HUES48 (cell line): ENCODE measurements at regions not wholly inside any gene's neighbourhood (a gene's known extent, or its start where the extent isn't known, plus 50 kb on each side); places are given as distances from the start of the nearest gene placed in this dataset.
"Not testable (repeated sequence)": the region's sequence is repeated elsewhere in the genome, so short reads cannot be mapped to it uniquely, and the experiment has no call there.

Experiments
- H3K27ac ChIP-seq: one replicate; pipeline ENCODE4 v1.7.0; 2013; ENCODE audit warnings: low read depth, low read length, inconsistent platforms
- H3K27me3 ChIP-seq: 2 replicates; pipeline ENCODE4 v1.6.1; 2013; ENCODE audit warnings: mild to moderate bottlenecking, low read length; ENCODE audit not compliant: control insufficient read depth, insufficient read depth
- H3K36me3 ChIP-seq: 2 replicates; pipeline ENCODE4 v1.6.1; 2013; ENCODE audit warnings: low read length; ENCODE audit not compliant: control insufficient read depth, insufficient read depth
- H3K4me1 ChIP-seq: 2 replicates; pipeline ENCODE4 v1.6.1; 2013; ENCODE audit warnings: mild to moderate bottlenecking, low read length; ENCODE audit not compliant: control insufficient read depth, insufficient read depth
- H3K4me3 ChIP-seq: 2 replicates; pipeline ENCODE4 v1.5.1; 2013; ENCODE audit warnings: mild to moderate bottlenecking, low read depth, low read length
- H3K9ac ChIP-seq: 2 replicates; pipeline ENCODE4 v1.6.1; 2013; ENCODE audit warnings: mild to moderate bottlenecking, low read depth, low read length, moderate library complexity
- H3K9me3 ChIP-seq: 2 replicates; pipeline ENCODE4 v1.6.1; 2013; ENCODE audit warnings: low read length; ENCODE audit not compliant: control insufficient read depth, insufficient read depth

DNA sequence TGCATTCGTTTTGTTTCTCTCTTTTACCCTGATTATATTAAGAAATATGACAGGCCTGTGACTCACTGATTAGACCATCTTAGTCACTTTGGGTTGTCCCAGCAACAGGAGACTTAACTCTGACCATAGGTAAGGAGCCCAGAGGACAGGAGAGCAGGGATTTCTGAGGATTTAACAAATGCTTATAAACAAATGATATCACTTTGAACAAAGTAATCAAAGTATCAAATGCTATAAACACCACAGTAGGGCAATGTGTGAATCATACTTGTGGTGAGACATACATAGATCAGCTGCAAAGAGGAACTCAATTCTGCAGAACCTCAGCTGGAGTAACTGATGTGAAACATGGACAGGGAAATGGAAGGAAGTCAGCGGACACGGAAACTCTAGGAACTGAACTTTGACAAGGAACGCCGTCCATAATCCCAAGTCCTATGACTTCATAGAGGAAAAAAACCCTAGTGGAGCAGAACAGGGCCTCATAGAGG lies 190.6 kb upstream of the MSX2 start:
- Histone ChIP-seq H3K4me1 (peaks cover 33% of the 10 kb centered on the region), H3K9me3 (no peaks in the 10 kb centered on the region), H3K27me3 (peaks cover 9% of the 10 kb centered on the region), H3K4me3 (no peak overlapping the region), H3K36me3 (no peaks in the 10 kb centered on the region), H3K27ac (no peak overlapping the region), H3K9ac (no peak overlapping the region)

DNA sequence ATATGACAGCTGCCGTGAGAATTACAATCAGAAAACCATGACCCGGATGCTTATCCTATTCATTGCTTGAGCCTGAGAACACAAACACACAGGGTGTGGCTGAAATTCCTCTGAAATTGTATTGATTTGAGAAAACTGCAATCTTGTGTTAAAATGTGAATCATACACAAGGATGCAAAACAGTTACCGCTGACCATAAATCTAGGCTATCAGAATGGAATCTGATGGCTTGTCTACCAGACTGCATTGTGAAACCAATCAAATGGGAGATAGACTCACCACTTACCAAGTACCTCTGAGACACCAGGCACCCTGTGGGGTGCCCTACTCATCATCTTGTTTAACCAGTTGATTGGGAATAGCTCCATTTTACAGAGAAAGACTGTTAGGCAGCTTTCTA lies 188.7 kb upstream of the MSX2 start:
- Histone ChIP-seq H3K4me1 (peaks cover 33% of the 10 kb centered on the region), H3K36me3 (no peaks in the 10 kb centered on the region), H3K9me3 (no peaks in the 10 kb centered on the region), H3K9ac (no peak overlapping the region), H3K27me3 (peaks cover 9% of the 10 kb centered on the region), H3K27ac (no peak overlapping the region), H3K4me3 (no peak overlapping the region)

DNA sequence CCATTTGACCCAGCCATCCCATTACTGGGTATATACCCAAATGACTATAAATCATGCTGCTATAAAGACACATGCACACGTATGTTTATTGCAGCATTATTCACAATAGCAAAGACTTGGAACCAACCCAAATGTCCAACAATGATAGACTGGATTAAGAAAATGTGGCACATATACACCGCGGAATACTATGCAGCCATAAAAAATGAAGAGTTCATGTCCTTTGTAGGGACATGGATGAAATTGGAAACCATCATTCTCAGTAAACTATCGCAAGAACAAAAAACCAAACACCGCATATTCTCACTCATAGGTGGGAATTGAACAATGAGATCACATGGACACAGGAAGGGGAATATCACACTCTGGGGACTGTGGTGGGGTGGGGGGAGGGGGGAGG lies 184.6 kb upstream of the MSX2 start:
- H3K9me3 ChIP-seq, H3K4me3 ChIP-seq, H3K27me3 ChIP-seq, H3K36me3 ChIP-seq, H3K9ac ChIP-seq, H3K27ac ChIP-seq: not testable (repeated sequence)
- peaks cover 11% of the 10 kb centered on the region for H3K4me1 ChIP-seq

DNA sequence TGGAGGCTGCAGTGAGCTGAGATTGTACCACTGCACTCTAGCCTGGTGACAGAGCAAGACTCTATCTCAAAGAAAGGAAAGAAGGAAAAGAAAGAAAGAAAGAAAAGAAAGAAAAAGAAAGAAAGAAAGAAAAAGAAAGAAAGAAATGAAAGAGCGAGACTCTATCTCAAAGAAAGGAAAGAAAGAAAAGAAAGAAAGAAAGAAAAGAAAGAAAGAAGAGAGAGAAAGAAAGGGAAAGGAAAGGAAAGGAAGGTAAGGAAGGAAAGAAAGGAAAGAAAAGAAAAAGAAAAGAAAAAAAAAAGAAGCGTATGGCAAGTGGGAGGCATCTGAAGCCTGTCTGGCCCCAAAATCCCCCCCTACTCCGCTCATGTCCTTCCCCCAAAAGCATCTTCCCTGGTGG lies 182.3 kb upstream of the MSX2 start:
- Histone ChIP-seq H3K36me3 (no peaks in the 10 kb centered on the region), H3K4me1 (no peaks in the 10 kb centered on the region), H3K9me3 (no peaks in the 10 kb centered on the region), H3K4me3 (no peak overlapping the region), H3K9ac (no peak overlapping the region), H3K27ac (no peak overlapping the region), H3K27me3 (no peaks in the 10 kb centered on the region; the same call in 1 of the 2 replicates)

DNA sequence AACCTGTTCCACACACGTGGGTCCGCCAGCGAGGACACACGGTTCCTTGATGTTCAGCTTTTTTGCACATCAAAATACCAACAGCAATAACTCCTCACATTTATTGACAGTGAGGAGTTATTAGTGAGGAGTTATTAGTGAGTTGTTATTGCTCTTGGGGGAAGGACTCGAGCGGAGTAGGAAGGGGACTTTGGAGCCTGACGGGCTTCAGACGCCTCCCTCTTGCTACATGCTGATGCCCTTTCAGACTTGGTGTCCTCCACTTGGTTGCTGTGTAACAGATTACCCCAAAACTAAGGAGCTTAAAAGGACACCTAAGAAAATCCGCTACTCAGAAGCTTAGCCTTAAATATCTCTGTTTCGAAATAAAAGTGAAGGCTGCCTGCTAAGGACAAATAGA lies 181.9 kb upstream of the MSX2 start:
- Histone ChIP-seq H3K27ac (no peak overlapping the region), H3K9ac (no peak overlapping the region), H3K36me3 (no peaks in the 10 kb centered on the region), H3K9me3 (no peaks in the 10 kb centered on the region), H3K27me3 (no peaks in the 10 kb centered on the region; the same call in 1 of the 2 replicates), H3K4me3 (no peak overlapping the region), H3K4me1 (no peaks in the 10 kb centered on the region)

DNA sequence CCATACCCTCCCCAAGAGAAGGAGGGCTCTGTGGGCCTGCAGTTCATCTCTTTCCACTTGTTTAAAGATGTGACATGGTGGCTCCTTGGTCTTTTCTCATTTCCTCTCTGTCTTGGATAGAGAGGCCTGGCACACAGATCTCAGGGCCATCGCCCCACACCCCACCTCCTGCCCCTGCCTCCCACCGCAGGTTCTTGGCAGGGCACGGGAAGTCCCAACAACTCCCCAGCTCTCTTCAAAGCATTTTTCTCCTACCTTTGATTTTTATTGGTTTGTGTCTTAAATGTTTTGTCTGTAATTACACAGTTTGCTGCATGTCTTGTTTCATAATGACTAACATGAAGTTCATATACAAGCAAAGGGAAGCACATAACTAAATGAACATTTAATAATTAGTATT lies 178.5 kb upstream of the MSX2 start:
- no peaks in the 10 kb centered on the region for H3K9me3 ChIP-seq
- no peak overlapping the region for H3K9ac ChIP-seq
- H3K27me3 ChIP-seq: no peaks in the 10 kb centered on the region; the same call in 1 of the 2 replicates
- no peaks in the 10 kb centered on the region for H3K36me3 ChIP-seq
- no peak overlapping the region for H3K27ac ChIP-seq
- H3K4me1 ChIP-seq: no peaks in the 10 kb centered on the region
- no peak overlapping the region for H3K4me3 ChIP-seq

DNA sequence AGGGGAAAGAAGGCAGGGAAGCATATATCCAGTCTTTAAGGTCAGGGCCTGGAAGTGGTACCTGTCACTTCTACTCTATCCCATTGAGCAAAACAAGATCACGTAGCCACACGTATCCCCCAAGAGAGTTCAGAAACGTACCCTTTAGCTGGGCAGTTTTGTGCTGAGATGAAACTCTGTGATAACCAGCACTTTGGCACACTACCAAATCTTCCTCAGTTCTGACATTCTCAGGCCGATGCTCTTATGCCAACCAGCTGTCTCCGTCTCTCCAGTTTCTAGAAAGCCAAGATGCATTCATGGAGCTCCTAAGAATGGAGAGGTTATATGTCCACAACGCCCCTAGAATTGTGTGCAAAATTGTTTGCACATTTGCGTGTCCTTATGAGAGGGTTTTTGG lies 176.6 kb upstream of the MSX2 start:
- Histone ChIP-seq H3K4me3 (no peak overlapping the region), H3K27me3 (no peaks in the 10 kb centered on the region; the same call in 1 of the 2 replicates), H3K4me1 (no peaks in the 10 kb centered on the region), H3K9me3 (no peaks in the 10 kb centered on the region), H3K36me3 (no peaks in the 10 kb centered on the region), H3K9ac (no peak overlapping the region), H3K27ac (no peak overlapping the region)

DNA sequence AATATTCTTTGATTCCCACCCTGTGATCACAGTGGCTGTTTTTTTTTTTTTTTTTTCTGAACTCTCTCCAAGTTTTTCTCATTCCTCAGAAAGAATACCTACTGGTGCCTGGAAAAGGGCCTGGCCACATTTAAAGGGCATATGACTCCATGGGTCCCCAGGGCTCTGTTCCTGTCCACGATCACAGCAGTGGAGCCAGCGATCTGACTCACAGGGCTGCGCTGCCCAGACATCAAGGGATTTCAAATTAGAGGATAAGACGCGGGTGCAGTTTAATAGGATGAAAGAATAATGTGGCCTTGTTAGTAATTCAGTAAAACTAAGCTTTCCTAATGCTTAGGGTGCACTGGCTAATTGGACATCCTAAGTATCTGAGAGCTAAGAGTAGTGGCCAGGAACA lies 175.1 kb upstream of the MSX2 start:
- H3K27ac ChIP-seq: no peak overlapping the region
- H3K36me3 ChIP-seq: no peaks in the 10 kb centered on the region
- no peaks in the 10 kb centered on the region for H3K4me1 ChIP-seq
- no peak overlapping the region for H3K4me3 ChIP-seq
- no peaks in the 10 kb centered on the region for H3K9me3 ChIP-seq
- H3K27me3 ChIP-seq: no peaks in the 10 kb centered on the region; the same call in 1 of the 2 replicates
- H3K9ac ChIP-seq: no peak overlapping the region

DNA sequence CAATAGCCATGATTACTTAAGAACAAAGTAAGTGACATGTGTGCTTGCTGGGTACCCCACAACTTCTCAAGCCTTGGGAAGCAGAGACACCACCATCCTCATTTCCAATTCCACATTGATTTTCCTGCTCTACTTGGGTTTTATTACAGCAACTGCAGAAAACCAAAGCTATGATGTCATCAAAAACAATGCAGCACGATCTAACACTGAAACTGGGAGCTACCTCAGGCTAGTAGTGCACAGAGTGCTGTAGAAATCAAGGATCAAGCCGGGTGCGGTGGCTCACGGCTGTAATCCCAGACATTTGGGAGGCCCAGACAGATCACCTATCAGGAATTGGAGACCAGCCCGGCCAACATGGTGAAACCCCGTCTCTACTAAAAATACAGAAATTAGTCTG lies 174.4 kb upstream of the MSX2 start:
- no peak overlapping the region for H3K9ac ChIP-seq
- no peaks in the 10 kb centered on the region for H3K4me1 ChIP-seq
- no peak overlapping the region for H3K4me3 ChIP-seq
- no peaks in the 10 kb centered on the region for H3K9me3 ChIP-seq
- H3K27me3 ChIP-seq: no peaks in the 10 kb centered on the region; the same call in 1 of the 2 replicates
- H3K27ac ChIP-seq: no peak overlapping the region
- H3K36me3 ChIP-seq: no peaks in the 10 kb centered on the region

DNA sequence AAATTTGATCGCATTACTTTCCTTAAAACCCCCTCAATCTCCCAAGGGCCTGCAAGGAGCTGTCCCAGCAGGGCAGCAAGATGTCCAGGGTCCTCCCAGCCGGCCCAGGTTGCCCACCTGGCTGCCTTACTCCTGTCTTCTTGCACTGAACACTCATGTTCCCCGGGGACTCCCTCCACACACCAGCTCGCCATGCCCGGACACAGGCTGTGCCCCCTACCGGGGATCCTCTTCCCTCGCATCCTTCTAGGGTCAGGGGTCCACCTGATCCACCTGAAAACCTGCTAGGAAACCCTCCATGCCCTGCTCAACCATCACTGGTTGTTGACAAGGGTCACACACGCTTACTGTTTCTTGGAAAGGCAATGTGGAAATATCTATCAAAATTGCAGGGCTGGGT lies 172.0 kb upstream of the MSX2 start:
- Histone ChIP-seq H3K36me3 (no peaks in the 10 kb centered on the region), H3K4me3 (no peak overlapping the region), H3K9ac (no peak overlapping the region), H3K4me1 (no peaks in the 10 kb centered on the region), H3K27me3 (no peaks in the 10 kb centered on the region), H3K9me3 (no peaks in the 10 kb centered on the region), H3K27ac (no peak overlapping the region)

DNA sequence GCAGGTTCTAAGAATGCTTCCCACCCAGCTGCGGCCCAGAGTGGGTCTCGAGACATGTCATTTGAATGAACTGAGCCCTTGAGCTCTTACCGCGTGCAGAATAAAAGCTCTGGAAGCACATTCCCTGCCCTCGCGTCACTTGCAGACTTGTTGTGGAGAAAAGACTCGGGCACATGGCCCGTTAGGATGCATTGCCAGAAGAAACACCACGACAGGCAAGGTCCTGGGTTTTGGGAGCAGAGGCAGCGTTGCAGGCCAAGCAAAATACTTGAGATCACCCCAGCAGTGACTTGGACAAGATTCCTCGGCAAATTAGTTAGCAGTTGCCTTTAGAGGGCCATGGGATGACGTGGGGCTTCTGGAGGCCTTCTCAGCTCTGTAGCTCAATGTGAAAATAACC lies 170.8 kb upstream of the MSX2 start:
- no peak overlapping the region for H3K9ac ChIP-seq
- no peak overlapping the region for H3K4me3 ChIP-seq
- no peaks in the 10 kb centered on the region for H3K36me3 ChIP-seq
- no peak overlapping the region for H3K27ac ChIP-seq
- no peaks in the 10 kb centered on the region for H3K9me3 ChIP-seq
- H3K4me1 ChIP-seq: no peaks in the 10 kb centered on the region
- no peaks in the 10 kb centered on the region for H3K27me3 ChIP-seq

DNA sequence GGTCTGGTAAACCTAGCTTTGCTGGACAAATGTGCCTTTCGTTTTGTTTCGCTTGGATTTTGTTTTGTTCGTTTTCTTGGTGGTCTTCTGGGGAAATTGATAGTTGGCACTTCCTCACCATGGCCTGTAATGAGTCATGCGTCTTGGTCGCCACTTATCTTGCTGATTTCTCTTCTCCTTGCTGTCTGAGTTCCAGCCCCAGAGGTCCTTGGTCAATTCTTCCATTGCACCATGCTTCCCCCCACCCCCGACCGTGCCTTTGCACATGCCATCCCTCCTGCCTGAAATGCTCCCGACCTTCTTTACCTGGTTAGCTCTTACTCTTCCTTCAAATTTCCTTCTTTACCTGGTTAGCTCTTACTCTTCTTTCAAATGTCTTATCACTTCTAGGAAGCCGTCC lies 168.7 kb upstream of the MSX2 start:
- Histone ChIP-seq H3K27me3 (no peaks in the 10 kb centered on the region), H3K9me3 (no peaks in the 10 kb centered on the region), H3K9ac (no peak overlapping the region), H3K4me1 (no peaks in the 10 kb centered on the region), H3K36me3 (no peaks in the 10 kb centered on the region), H3K27ac (no peak overlapping the region), H3K4me3 (no peak overlapping the region)
